T-helper 2 cell treated with Interferon-gamma antibody and Interleukin-4, amounts not matched to agents 100 ng/mL and 5 ng/mL, for 36 hours (primary cell): ENCODE measurements at regions not wholly inside any gene's neighbourhood (a gene's known extent, or its start where the extent isn't known, plus 50 kb on each side); places are given as distances from the start of the nearest gene placed in this dataset.

Experiments
- intact Hi-C: fragments of 100-400 bp; cut with micrococcal nuclease; formaldehyde crosslinking; loops from one replicate; pipeline ENCODE4 v1.15.1; 2023

DNA sequence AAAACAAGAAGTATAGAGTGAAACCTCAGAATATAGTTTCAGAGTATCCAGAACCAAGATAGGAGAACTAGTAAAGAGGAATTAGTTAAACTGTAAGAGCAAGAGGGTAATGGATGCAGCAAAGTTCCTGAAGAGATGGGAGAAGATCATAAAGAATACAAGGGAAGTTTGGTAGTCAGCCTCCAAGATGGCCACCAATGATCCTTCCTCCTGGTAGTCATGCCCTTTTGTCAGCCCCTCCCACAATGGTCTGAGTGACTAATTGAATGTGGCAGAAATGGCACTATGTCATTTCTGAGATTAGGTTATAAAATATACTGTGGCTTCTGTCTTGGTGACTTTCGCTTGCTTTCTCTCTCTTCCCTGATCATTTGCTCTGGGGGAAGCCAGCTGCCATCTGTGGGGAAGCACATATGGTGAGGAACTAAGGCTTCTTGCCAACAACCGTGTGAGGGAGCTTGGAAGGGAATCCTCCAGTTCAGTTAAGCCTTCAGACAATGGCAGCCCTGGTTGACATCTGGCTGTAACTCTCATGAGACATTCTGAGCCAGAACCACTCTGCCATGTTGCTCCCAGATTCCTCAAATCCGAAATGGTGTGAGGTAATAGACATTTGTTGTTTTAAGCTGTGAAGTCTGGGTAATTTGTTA, 55.3 kb upstream of the AMN1 start:
- intact Hi-C loops, result no loop called here

DNA sequence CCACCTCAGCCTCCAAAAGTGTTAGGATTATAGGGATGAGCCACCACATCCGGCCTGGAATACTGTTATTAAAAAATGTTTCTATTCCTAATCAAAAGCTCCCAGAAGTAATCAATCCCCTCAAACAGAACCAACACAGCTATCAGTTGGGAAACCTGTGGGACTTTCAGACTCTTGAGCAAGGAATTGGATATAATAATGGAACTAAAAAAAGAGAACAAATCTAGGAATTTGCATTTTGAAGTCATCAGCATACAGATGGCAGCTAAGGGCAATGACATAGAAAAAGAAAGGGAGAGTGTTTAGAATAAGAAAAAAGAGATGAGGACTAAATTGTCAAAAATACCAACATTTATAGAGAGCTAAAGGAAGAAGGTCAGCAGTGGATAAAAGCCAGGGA, 54.7 kb upstream of the AMN1 start:
- intact Hi-C loops, result no loop called here

GRCh38 chr12:31781894-31782540, 53.2 kb upstream of the AMN1 start:
- intact Hi-C loops, result no loop called here

DNA sequence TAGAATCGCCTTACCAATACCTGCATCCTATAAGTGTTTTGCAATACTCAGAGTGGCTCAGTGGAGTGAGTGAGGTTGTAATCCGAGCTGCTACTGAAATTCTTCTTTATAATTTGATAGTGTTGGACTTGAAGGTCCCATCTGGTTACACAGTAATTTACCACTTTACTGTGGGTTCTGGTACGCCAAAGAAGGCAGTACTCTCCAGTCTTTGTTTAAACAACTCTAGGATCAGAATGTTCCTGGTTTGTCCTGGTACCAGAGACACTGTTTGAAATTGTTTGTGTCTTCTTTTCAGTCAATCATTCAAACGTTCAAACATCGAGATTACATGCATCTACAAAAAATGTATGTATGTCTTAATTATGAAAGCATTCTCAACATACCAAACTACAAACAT, 51.3 kb upstream of the AMN1 start:
- intact Hi-C loops, result no loop called here

DNA sequence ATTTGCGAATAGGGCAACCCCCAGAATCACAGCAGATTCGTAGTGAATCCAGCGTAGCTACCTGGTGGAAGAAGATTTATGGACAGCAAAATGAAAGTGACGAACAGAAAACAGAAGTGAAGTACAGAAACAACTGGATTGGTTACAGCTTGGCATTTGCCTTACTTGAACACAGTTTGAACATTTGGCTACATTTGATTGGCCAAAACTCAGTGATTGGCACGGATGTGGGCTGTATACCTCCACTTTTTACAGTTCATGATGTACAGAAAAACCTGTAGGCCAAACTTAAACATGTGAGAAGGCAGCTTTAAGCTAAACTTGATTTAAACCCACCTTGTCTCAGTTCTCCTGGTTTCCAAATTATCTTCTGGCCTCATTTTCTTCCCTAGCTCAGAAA, 49.9 kb upstream of the AMN1 start:
- intact Hi-C loops, result no loop called here
